ENCODE measurements at regions not wholly inside any gene's neighbourhood (a gene's known extent, or its start where the extent isn't known, plus 50 kb on each side); places are given as distances from the start of the nearest gene placed in this dataset.

DNA sequence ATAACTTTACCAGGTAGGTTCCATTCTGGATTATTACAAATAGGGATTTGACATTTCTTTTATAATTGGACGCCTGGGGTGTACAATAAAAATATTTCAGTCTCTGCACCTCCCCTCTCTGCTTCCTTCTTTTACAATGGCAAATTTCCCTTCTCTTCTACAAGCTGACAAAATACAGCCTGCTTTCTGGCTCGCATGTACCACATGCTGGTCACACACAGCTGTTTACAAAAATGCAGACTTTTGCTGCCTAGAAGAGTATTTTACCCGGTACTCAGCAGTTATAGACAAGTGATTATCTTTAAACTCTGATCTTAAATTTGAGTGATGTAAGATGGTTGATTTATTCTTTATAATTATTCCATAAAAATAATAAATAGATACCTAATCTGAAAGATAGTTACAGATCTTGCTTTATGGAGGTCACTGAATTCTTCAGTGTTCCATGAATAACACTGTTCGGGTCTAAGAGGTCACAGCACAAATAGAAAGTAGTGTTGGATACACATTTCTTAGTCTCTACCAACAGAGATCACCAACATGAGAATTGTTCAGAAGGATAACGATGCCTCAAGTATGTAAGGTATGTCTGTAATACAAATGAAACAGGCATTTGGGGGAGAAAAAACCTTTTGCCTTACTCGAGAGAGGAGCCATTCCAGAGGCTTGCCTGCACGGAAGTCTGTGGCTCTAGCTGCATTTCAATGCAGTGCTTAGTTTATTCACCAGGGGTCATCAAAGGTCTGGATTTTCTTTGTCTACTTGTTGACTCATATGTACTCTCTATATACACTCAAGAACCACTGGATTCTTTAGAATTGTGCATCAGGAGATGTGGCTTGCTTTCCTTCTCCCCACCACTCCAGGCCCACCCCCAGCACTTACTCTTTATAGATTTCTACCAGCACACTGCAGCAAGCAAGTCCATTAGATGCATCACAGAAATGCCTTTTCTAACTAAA lies 206.6 kb upstream of the RFX3 start:
- peak; percentile 41 for DNase-seq (ENCODE audit: low spot score)

- DNase-seq (ENCODE audit: low spot score), result no peak
These were observed 204.7 kb upstream of the RFX3 start for GRCh38 chr9:3730511-3730922.

DNA sequence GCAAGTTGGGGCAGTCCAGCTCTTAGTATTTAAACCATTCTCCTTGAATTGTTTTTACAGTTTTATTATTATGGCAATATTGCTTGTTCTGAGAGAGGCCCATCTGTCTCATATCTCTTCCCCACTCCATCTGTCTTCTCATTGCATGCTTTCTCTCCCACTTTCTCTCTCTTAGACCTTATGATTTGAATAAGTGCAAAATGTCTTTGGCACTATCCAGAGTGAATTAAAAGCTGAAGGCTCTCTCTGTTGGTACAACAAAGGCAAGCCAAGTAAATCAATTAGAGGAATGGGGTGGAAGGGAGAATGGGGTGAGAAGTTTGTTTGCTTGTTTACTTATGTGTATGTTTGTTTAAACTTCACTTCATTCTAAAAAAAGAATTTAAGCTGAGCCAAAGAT lies 195.3 kb upstream of the RFX3 start:
- no peak for DNase-seq (ENCODE audit: low spot score)

- DNase-seq (ENCODE audit: low spot score), result no peak
These were observed 193.5 kb upstream of the RFX3 start for GRCh38 chr9:3719286-3719685.

- DNase-seq (ENCODE audit: low spot score), result no peak
These were observed 190.6 kb upstream of the RFX3 start for GRCh38 chr9:3716415-3716814.

GRCh38 chr9:3708751-3709150 lies 182.9 kb upstream of the RFX3 start:
- no peak for DNase-seq (ENCODE audit: low spot score)

DNA sequence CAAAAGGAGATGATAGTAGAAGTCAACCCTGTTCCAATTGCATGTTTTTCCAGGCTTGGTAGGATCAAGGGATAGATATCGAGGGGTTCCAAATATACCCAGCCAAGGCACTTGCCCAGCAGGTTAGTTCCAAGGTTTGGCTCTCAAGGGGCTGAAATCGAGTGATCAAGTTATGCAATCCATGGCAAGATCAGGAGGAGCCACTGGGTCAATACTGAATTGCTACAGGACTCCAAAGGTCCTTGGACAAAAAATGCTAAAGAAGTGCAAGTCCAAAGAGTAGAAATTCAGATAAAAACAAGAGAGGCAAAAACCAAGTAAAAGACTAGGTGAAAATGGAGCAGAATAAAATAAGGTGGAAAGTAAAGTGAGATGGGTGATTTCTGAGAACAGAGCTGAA lies 179.1 kb upstream of the RFX3 start:
- DNase-seq (ENCODE audit: low spot score), result no peak

- no peak for DNase-seq (ENCODE audit: low spot score)
These were observed 175.0 kb upstream of the RFX3 start for GRCh38 chr9:3700772-3701171.

DNA sequence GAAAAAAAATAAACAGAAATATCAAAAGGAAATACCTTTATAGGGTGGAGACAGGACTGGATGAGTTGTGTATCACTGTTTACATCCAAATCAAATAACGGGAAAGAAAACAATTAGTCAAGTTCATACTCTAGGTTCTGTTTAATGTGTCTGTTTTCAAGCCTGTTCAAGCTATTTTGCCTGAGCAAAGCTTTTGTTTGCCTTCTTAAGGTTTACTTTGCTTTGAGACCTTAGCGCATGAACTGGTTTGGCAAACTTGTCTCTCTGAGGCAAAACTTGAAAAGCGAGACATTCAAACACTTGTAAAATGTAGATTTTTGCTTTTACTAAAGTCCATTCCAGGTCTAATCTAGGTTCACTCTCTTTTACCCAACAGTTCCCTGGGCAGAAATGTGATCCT lies 174.1 kb upstream of the RFX3 start:
- no peak for DNase-seq (ENCODE audit: low spot score)

- DNase-seq (ENCODE audit: low spot score), result no peak
These were observed 172.7 kb upstream of the RFX3 start for GRCh38 chr9:3698531-3698930.

DNA sequence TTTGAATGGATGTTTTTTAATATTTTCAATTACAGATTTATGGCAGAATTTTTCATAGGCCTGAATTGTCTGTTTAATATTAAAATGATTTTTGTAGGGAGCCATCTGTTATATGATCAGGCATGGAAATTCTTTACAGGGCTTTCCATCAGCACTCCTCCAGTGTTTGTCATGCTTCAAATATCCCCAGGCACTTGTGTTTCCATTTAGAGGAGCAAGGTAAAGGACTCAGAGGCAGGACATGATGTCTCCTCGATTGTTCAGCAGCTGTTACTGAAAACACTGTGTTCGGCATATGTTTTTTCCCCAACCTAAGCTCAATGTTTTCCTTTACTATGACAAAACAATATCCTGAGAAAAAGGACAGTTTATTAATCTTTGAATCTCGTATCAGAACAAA lies 172.3 kb upstream of the RFX3 start:
- DNase-seq (ENCODE audit: low spot score), result no peak

DNA sequence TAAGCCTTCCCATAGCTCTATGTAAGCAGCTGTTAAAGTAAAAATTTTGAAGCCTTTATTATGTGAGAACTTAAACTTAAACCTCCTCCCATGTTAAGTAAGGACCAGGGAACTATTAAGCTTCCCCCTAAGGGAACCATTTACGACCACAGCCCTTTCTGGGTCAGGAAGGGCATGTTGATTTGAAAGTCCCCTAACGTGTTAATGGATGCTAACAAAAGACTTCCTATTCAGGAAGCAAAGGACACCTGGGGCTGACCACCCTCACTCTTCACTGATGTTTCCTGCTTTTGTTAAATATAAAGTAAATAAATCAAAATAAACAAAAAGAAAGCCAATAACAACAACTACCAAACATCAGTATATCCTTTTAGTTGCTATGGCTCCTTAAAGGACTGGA lies 170.6 kb upstream of the RFX3 start:
- no peak for DNase-seq (ENCODE audit: low spot score)

GRCh38 chr9:3692606-3693005 lies 166.8 kb upstream of the RFX3 start:
- DNase-seq (ENCODE audit: low spot score), result no peak

GRCh38 chr9:3689555-3689954 lies 163.8 kb upstream of the RFX3 start:
- no peak for DNase-seq (ENCODE audit: low spot score)

GRCh38 chr9:3687145-3687544 lies 161.3 kb upstream of the RFX3 start:
- no peak for DNase-seq (ENCODE audit: low spot score)

DNA sequence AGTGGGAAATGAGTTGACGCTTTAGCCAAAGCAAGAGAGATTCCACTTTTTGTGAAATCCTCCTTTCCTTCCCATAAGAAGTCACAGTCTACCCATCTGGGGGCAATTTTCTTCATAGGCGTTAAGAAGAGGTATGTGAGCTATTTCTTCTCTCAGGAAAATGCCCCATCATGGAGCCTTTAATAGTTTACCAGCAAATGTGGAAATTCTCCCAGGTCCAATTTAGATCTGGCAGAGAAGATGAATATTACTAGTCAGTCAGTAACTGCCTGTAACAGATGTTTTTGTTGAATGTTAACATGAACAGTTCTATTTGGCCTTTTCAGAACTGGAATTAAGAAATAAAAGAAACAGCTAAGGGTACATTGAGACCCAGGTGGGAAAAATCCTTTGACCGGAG lies 156.4 kb upstream of the RFX3 start:
- DNase-seq (ENCODE audit: low spot score), result no peak

GRCh38 chr9:3677541-3677940 lies 151.7 kb upstream of the RFX3 start:
- no peak for DNase-seq (ENCODE audit: low spot score)

DNA sequence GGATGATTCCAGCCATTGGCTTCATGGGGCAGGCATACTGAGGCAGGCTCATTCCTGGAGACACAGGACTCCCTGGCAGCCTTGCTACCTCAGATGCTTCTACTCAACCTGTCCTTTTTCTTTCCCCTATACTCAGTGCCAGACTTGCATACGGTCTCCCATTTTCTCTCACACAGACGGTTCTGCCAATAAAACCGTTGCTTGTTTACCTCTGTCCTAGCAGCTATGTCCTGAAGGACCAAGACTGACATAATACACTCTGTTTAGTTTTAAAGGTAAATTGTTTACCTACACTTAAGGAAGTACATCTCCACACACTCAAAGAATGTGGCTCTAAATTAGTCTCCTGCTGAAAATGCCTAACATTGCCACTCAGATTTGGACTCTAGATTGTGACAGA lies 151.0 kb upstream of the RFX3 start:
- DNase-seq (ENCODE audit: low spot score), result no peak

- no peak for DNase-seq (ENCODE audit: low spot score)
These were observed 150.1 kb upstream of the RFX3 start for GRCh38 chr9:3675946-3676345.

DNA sequence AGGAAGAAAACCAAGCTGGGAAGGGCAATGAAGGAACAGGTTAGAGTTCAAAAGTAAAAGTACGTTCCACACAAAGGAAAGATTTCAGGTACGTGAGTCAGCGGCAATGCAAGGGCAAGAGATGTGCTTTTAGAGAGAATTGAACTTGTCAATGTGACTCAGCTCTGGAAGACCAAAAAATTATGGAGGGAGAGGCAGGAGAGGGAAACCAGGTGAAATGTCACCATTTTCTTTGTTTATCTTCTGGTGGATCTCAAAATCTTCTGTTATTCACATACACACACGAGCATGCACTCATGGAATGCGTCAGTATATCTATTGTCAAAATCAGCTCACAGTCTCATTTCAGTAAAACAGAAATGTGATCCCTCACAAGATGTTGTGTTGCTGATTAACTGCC lies 148.8 kb upstream of the RFX3 start:
- no peak for DNase-seq (ENCODE audit: low spot score)

GRCh38 chr9:3672399-3672798 lies 146.6 kb upstream of the RFX3 start:
- DNase-seq (ENCODE audit: low spot score), result no peak

DNA sequence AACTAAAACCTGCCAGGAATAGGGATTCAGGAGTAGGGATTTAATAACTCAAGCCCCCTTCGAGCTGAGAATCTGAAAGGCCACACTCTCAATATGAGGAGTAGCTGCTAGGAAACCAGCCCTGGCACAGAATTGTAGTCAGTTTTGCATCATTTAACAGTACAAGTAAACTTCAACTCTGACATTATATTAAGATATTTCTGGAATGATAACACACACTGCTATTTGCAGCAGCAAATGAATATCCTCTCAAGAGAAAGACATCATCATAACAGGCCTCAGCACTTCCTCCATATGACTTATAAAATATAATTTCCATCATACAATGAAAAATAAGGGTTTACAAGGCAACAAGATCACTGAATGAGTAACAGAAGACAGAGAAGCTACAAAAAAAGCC lies 138.2 kb upstream of the RFX3 start:
- DNase-seq (ENCODE audit: low spot score), result no peak

GRCh38 chr9:3662671-3663070 lies 136.9 kb upstream of the RFX3 start:
- DNase-seq (ENCODE audit: low spot score), result no peak

DNA sequence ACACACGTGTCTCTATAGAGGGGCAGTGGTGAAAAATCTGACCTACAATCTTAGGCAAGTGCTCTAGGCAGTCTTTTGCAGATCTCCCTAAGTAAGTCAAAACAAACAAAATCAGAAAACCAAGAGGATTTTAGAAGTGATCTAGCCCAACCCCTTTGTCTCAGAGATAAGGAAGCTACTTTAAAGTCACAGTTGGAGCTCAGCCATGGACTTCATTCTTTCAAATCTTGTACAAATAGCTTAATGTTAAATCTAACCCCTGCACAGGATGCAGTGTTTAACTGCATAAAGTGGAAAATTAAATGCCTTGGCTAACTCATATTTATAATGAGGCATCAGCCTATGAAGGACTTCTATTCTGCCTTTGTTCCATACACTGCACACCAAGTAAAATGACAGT lies 135.1 kb upstream of the RFX3 start:
- no peak for DNase-seq (ENCODE audit: low spot score)

All from HuH-7.5 (cell line).